Endothelial cell of umbilical vein (primary cell): ENCODE measurements at regions not wholly inside any gene's neighbourhood (a gene's known extent, or its start where the extent isn't known, plus 50 kb on each side); places are given as distances from the start of the nearest gene placed in this dataset.

Experiments used
- MAX ChIP-seq: IDR thresholded peaks from 2 replicates; pipeline ENCODE4 v1.6.1; 2011; ENCODE audit not compliant: insufficient read depth, insufficient read length
- POLR2A ChIP-seq: IDR thresholded peaks from 2 replicates; pipeline ENCODE4 v1.6.1; 2012; ENCODE audit warnings: low read depth, mild to moderate bottlenecking, control low read depth, low read length
- TF ChIP-seq, protein P1 (sequence below), 2 donors: IDR thresholded peaks; 1 replicate in 1 of 2; 2 replicates in 1 of 2; pipeline ENCODE4 v1.5.1; 2011; ENCODE audit warnings: low read length in 2 of 2, mild to moderate bottlenecking in 2 of 2, moderate library complexity in 2 of 2, control low read depth in 1 of 2, inconsistent platforms in 1 of 2, low read depth in 1 of 2; ENCODE audit not compliant: insufficient read depth in 1 of 2; ENCODE audit errors: extremely low read depth in 1 of 2

- no peak for TF ChIP-seq POLR2A
- TF ChIP-seq, protein P1, sequence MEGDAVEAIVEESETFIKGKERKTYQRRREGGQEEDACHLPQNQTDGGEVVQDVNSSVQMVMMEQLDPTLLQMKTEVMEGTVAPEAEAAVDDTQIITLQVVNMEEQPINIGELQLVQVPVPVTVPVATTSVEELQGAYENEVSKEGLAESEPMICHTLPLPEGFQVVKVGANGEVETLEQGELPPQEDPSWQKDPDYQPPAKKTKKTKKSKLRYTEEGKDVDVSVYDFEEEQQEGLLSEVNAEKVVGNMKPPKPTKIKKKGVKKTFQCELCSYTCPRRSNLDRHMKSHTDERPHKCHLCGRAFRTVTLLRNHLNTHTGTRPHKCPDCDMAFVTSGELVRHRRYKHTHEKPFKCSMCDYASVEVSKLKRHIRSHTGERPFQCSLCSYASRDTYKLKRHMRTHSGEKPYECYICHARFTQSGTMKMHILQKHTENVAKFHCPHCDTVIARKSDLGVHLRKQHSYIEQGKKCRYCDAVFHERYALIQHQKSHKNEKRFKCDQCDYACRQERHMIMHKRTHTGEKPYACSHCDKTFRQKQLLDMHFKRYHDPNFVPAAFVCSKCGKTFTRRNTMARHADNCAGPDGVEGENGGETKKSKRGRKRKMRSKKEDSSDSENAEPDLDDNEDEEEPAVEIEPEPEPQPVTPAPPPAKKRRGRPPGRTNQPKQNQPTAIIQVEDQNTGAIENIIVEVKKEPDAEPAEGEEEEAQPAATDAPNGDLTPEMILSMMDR (IDR thresholded peaks at IDR 0.05; ENCODE audit: extremely low read depth in 1 of 2, insufficient read depth in 1 of 2, low read depth in 1 of 2, low read length in 2 of 2): no peak
- TF ChIP-seq MAX: no peak
Observed at GRCh38 chr3:171960159-171960558, 79.2 kb upstream of the FNDC3B start.
